ENCODE measurements at regions not wholly inside any gene's neighbourhood (a gene's known extent, or its start where the extent isn't known, plus 50 kb on each side); places are given as distances from the start of the nearest gene placed in this dataset.
"Not testable (repeated sequence)": the region's sequence is repeated elsewhere in the genome, so short reads cannot be mapped to it uniquely, and the experiment has no call there.

DNA sequence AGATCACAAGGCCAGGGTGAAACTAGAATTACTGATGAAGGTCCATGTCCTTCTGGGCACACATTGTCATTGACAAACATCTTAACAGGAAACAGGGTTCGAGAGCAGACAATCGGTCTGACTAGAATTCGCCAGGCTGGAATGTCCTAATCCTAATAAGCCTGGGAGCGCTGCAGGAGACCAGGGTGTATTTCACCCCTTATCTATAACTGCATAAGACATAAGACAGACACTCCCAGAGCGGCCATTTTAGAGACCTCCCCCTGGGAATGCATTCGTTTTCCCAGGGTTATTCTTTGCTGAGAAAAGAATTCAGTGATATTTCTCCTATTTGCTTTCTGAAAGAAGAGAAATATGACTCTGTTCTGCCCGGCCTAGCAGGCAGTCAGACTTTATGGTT lies 1112.9 kb upstream of the TENM3 start:
- DNase-seq (ENCODE audit: low read depth) = not testable (repeated sequence)

DNA sequence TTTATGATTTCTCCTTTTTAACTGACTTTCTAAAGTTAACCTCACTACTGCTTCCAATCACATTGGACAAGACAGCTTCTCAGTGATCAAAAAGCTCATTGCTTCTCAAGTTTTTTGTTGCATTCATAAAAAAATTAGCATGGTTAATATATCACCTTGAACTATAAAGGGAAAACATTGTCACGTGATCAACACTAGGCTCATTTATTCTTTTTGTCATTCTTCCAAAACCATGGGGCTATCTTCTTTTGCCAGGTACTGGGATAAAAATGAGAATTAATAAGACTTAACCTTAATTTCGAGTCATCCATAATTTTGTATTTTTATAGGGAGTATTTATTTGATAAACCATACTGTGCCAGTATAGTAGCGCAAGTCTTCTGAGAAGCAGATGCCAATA lies 1105.9 kb upstream of the TENM3 start:
- DNase-seq (ENCODE audit: low read depth) = no peak

DNA sequence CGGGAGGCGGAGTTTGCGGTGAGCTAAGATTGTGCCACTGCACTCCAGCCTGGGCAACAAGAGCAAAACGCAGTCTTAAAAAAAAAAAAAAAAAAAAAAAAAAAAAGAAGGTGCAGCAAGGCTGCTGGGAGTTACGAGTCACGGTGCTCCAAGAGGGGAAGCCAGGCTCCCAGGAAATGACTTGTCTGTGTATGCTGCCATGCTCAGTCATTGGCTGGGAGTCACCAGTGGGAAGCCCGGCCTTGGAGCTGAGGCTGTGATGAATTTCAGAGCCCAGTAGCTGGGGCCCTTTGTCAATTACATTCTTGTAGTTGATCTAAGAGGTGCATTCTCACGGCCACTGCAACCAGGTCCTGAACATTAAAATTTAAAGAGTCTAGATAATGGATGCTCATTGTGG lies 1105.1 kb upstream of the TENM3 start:
- DNase-seq (ENCODE audit: low read depth) = no peak

DNA sequence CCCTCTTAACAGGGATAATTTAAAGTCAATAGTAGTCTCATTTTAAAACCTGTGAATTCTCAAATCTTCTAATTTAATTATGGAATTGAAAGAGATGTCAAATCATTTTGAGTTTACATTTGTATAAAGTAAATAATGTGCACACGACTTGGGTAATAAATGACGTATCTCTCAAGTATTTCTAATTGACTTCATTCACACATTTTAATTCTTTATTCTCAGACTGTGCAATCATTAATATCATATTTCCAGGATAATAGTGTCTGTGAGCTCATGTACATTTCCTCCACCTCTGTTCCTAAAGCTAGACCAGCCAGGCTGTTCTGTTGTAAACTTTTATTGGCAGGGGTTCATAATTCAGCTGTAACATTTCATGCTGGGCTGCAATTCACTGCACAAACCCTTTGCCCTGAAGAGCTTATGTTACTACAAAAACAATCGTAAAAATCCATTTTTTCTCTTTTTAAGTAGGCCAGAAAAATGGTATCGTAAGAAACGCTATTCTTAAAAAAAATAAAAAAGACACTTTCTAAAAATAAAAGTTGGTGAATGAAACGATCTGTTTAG lies 1103.1 kb upstream of the TENM3 start:
- no peak for DNase-seq (ENCODE audit: low read depth)

DNA sequence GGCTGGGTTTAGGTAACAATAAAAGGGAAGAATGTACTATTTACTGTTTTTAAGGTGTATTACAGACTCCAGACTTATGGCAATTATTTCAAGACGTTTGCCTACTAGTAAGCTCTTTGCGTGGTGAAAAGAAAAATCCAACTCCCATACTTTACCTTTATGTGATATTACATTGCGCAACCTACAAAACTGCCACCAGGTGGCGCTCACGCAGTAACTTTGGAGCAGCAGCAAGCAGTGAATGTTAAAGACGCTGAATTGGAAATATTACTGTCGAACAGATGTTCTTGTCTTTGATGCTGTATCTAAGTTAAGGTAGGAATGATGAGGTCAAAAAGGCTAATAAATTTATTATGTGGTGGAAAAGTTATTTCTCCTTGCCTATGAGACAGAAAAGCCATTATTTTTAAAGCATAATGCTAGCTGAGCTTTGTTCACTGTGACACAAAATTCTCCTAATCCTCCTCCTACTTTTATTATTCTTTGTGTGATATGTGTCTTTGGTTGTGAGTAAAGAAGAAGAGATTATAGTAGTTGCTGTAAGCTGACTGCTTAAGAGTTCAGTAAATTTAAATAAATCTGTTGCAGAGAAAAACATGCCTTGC lies 1099.8 kb upstream of the TENM3 start:
- peak; percentile 45 for DNase-seq (ENCODE audit: low read depth)

DNA sequence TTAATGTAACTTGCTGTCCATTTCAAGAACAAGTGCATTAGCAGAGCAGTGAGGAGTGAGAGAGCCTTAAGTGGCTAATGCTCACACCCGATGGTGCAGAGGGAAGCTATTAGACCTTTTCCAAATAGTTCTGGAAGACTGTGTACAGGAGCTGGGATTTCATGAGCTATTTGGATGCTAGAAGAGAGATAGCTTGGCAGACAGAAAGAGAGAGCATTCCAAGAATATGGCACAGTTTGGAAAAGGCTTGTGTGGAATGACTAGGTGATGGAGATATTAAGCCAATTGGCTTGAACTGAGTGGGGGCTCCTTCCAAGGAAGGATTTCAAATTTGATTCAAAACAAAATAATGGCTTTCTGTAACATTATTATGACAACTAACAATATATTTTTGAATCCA lies 1097.2 kb upstream of the TENM3 start:
- no peak for DNase-seq (ENCODE audit: low read depth)

DNA sequence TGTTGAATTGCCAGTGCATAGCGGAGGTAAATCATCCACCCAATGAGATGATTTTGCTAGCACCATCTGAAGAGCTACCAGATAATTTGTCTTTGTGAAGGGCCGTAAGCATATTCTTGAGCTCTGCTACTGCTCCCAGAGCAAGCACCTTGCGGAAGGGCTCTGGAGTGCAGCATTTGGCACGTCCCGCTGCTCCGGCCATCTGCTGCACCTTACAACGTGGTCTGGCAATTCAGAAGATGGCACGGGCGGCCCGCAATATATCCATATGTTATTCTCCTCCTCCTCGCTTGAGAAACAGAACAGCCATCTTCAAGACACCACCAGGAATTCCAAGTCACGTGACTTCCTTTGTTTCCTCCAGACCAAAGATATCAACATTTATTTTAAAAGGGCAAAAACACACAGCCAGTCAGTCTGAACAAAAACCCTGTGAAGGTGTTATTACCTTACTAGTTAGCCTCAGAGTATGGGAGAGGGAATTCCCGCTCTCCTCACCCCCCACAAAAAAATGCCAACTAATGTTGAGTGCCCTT lies 1095.7 kb upstream of the TENM3 start:
- DNase-seq (ENCODE audit: low read depth) = no peak

DNA sequence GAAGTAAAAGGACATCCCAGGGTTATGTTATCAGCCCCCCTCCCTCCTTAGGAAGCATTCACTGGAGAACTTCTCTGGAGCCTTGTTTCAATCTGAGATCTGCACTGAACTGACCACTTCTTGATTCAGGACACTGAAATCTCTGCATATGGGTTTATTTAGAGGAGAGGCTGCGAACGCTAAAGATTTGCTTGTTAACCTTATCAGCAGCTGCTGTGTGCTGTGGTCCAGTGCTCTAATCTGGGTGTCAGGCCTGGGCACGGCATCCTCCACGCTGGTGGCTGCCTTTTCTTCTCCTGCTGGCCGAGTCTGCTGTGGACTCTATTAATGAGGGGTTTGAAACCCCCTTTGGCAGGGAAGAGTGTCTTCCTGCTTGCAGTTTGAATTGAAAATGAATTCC lies 1094.7 kb upstream of the TENM3 start:
- no peak for DNase-seq (ENCODE audit: low read depth)

DNA sequence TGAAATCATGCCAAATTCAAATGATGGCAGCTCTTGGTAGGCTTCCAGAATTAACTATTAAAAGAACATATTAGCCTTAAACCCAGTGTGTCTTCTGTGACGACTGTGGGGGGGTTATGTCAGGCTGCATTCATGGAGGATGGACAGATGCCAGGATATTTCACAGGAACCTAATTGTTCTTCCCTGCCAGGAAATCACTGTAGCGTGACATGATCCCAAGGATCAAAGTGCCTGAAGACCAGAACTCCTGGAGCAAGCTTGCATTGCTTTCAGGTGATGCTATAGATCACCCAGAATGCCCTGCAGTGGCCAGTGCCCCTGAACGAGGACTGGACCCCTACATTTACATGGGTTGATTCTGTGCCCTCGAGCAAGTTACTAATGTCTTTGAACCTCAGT lies 1093.0 kb upstream of the TENM3 start:
- no peak for DNase-seq (ENCODE audit: low read depth)

DNA sequence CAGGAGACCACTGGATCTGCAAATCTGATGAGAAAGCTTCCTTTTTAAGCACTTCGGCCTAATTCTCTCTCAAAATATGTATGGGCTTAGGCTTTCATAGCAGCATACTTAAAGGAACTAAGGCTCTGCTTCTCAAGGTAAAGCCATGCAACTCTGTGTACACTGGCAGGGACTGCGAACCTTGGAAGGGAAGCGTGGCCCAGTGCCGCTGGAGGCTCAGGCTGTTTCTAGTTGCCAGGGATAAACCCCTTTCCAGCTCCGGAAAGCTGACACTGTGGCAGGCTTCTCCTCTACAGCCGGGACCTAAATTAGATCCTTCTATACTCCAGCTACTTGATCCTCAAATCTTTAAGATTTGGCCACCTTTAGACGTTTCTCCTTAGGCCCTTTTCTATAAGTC lies 1091.3 kb upstream of the TENM3 start:
- no peak for DNase-seq (ENCODE audit: low read depth)

DNA sequence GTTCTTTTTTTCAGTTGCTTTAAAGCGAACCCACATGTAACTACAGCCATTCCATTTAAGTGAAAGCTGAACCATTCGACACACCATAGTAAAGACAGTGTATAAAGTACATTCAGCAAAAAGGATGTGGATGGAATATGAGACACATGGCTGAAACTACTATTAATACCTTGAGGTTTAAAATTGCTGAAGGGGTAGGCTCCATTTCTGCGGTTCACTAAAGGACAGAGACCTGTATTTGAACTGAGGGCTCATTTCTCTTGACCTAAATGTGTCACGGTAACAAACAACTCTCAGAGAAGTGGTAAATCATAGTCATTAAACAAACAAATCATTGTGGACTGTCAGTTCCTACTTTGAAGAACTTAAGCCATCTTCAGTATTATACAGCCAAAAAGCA lies 1085.6 kb upstream of the TENM3 start:
- DNase-seq (ENCODE audit: low read depth) = no peak

DNA sequence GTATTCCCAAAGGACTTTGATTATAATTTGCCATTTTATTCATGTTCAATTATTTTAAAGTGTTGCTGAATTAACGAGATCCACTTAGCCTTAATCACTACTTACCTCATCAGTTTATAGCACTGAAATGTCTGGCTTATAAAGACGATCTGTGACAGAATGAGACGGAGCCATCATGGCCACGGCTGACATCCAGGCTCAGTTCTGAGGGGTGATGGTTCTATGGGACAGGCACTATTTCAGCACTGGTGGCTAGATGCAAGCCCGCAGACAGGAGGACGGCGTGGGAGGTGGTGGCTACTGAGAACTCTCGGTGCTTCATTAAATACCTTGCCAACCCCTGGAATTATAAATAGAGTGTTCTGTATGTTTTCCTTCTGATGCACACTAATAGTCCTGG lies 1084.2 kb upstream of the TENM3 start:
- DNase-seq (ENCODE audit: low read depth) = no peak

DNA sequence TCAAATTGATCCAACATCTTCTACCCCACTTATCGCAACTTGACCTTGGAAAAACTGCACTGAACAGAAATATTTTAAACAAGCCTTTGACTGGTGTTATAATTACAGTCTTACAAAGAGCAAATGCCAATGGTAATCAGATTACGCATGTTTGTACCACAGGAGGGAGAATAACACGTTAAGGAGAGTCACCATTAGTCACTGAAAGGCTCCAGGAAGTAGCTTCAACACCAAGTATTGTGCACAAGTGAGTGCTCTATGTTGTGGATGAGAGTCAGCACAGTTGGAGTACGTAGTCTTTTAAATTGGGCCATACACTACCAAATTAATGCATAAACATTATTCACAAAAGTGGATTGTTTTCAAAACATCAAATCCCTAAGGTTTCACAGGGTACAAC lies 1081.5 kb upstream of the TENM3 start:
- no peak for DNase-seq (ENCODE audit: low read depth)

DNA sequence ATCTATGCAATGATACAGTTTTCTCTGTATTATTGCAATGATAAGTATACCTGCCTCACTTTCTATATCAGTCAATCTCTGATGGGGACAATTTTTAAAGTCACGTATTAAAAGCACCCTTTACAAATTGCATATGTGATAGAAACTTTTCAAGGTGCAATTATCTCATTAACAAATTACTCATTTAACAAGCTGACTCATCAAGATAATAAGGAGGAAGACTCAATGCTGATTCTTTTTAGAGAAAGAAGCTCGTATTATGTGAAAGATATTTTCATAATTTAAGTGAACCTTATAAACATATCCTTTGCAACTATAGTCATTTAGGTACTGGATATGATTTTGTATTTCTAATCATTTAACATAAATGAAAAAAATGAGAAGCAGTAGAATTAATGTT lies 1080.9 kb upstream of the TENM3 start:
- DNase-seq (ENCODE audit: low read depth) = no peak

DNA sequence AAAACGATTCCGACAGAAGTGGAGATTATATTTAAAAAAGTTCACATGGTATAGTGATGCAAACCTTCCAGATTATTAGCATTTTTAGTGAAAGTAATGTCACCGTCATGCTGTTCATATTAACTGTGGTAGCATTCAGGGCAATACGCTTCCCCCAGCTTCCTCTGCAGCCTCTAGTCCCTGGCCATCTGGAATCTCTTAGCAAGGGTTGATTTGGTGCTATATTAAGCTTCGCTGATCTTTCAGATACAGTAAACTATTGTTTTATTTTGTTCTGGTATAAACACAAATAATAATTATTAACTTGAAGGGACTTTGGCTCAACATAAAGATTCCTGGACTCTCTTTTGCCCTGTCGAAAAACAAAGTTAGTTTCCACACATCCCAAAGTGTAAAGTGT lies 1080.5 kb upstream of the TENM3 start:
- DNase-seq (ENCODE audit: low read depth) = no peak

DNA sequence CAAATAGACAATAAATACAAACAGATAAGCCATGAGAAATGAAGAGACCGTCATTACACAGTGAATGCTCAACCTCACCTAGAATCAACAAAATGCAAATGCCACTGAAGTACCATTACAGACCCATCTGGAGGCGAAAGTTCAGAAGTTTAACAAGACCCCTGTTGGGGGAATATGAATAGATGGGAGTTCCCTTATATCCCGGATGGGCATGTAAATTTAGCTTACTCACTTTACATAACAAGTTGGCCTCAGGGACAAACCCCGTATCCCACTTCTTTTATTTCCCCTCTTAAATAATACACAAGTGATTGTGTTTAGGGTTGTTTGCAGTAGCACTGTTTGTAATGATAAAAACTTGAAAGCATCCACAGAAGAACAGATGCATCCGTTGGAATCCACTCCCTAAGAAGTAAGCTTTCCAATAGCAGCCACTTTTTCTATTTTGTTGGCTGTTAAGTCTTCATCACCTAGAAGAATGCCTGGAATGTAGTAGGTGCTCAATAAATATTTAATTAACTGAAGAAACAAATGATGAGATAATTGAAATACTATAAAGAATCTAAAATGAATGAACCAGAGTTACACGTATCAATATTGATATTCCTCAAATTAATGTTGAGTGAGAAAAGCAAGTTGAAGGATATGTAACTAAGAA lies 1076.3 kb upstream of the TENM3 start:
- DNase-seq (ENCODE audit: low read depth) = no peak

DNA sequence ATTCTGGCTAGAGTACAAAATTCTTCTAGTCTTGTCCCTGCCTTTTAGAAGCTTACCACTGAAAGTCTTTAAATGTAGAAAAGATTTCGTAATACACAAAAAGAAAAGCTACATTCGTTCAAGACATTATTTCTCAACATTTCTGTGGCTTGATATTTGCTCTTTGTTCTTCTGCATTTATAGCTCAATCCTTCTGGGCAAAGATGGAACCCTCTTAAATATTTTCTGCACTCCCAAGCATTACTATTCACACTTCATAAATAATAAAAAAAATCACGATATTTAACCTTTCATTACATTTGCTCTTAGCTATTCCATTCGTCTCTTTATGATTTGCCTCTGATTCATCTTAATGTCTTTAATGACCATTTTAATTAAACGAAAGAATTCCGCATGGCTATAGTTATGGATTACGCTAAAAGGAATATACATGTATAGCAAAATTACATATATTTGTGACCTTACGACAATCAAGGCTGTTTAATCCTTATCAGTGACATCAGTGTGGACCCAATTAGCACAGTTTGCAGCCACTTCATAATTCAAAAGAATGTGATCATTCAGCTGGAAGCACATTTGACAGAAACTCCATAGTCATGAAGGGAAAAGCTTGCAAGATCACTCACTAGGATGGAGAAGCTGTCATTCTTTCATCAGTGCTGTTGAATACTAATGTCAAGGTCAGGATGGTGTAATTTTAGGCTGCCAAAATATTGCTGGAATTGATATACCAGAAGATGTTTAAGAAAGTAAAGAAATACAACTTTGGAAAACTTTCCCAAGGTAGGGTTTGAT lies 1075.0 kb upstream of the TENM3 start:
- DNase-seq (ENCODE audit: low read depth) = no peak

DNA sequence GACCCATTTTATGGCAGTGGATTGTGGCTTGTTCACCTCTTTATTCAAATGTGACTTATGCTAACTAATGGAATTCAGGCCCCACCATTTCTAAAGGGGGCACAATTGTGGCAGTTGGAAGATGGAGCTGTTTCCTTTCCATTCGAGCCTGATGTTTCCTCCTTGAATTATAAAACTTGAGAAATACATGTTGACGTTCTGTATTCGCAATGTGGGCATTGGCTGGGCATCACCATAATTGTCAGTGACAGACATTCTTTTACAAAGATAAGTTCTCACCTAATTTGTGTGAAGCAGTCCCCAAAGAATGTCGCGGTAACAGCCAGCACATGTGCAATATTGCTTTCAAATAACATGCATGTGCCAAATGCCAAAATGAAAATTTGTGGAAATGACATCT lies 1070.2 kb upstream of the TENM3 start:
- DNase-seq (ENCODE audit: low read depth) = no peak

DNA sequence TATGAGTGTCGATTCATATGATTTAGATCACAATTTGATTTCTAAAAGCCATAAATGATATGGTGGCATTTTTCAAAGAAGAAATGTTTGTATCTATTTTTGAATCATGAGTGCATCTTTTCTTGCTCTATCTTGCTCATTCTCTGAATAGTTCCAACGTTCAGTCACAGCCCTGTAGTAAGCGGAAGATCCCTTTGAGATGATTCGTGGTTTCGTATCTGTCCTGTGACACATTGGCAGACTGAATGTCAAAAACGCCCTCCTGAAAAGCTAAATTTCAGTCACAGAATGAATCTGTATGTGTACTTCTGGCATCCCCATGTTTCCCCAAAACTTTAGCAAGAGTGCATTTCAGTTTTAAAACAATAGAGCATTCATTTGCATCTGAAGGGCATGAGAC lies 1066.9 kb upstream of the TENM3 start:
- DNase-seq (ENCODE audit: low read depth) = no peak

DNA sequence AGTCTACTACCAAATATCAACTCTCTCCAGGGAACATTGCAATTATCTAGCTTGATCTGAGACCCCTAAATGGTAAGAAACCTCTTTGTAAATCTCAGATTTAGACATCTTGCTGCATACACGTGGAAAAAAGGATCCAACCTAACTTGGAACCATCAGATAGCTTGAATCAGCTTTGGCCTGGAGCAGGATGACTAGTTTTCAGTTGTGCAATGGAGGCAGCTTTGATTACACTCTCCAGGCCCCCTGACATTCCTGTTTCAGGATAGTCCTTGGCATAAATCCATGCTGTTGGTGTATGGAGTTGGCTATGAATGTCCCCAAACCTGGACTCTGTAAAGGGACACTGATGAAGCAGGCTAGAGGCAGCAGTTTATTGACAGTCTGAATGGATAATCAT lies 1061.9 kb upstream of the TENM3 start:
- no peak for DNase-seq (ENCODE audit: low read depth)

DNA sequence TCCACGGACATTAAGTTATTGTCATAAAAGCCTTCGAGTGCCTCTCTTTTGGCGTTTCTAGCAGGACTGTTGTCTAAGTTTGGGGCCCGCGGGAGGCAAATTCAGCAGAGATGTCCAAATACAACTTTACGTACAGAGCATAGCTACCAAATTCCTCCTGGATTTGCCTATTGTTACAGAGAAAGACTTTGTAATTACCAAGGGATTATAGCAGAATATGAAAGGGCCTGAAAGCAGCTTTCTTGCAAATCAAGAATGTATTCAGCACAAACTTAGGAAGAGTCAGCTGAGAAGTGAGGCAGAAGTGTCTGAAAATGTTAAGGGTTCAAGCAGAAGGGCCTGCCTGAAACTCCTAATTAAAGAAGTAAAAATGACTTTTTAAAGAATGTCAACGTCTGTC lies 1053.5 kb upstream of the TENM3 start:
- DNase-seq (ENCODE audit: low read depth) = no peak

DNA sequence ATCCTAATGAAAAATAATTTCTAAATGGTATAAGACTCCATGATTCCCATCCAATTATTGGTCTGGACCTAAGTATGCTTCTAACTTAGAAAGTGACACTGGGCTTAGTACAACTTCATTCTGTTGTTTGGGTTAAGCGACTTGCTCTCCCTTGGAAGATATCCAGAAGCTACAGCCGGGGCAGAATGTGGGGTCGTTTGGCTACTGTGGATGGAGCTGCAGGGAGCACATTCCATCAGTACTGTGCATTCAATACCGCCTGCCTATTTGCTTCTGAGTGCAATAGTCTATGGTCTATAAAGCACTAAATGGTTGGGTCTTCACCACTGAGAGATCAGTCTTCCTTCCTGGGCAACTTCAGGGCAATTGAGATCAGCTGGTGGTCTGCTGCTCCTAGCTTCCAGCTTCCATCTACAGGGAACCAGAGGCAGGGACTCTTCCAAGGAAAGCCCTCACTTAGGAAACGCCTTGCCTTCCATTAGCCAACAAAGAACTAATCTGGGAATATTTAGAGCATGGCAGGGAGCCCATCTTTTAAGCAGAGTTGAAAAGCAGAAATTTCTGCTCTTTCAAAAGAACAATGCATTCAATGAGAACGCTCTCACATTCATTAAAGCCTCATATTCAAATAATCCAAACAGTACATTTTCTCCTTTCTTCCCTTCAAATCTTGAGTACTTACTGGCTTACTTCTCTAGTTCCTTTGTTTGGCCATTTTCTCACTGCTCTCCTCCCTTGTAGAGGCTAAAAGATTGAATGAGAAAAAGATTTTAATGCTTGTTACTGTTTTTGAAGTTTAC lies 1049.9 kb upstream of the TENM3 start:
- no peak for DNase-seq (ENCODE audit: low read depth)

Measured in stromal cell of bone marrow (primary cell).